NCI-H1417 (cell line): ENCODE measurements at regions not wholly inside any gene's neighbourhood (a gene's known extent, or its start where the extent isn't known, plus 50 kb on each side); places are given as distances from the start of the nearest gene placed in this dataset.
"Not testable (repeated sequence)": the region's sequence is repeated elsewhere in the genome, so short reads cannot be mapped to it uniquely, and the experiment has no call there.

Experiments
- DNase-seq, 3 experiments: peaks; one replicate each; lab custom pipeline; 2025; lab: John Stamatoyannopoulos, UW

- DNase-seq: peak in 2 of 3 experiments; percentile 46 to 90
These were observed 1541.0 kb downstream of the SLITRK5 start for GRCh38 chr13:89212186-89212585.

DNA sequence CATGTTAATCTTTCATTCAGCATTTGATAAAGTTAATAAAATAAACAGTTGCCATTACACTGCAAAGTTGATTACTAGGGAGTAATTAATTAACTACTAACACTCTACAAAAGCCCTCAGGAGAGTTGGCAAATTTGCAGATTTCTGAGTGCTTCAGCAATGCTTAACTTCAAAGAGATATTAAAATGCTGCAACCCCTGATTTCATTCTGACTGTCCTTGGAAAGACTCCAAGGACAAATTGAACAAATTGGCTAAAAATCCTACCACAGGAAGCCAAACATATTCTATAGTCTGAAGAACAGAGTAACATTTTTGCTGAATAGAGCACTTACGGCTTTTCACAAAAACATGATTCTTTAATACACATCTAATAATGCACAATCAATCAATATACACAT, 1543.0 kb downstream of the SLITRK5 start:
- no peak for DNase-seq

DNA sequence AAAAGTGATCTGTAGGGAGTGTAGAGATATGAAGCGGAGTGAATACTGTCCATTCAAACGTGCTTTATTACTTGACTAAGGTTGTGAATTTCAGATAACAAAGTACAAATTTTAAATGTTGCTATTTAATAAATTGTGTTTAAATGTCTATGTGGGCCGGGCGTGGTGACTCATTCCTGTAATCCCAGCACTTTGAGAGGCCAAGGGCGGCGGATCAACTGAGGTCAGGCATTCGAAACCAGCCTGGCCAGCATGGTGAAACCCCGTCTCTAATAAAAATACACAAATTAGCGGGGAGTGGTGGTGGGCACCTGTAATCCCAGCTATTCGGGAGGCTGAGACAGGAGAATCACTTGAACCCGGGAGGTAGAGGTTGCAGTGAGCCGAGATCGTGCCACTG, 1544.1 kb downstream of the SLITRK5 start:
- DNase-seq: not testable (repeated sequence)

DNA sequence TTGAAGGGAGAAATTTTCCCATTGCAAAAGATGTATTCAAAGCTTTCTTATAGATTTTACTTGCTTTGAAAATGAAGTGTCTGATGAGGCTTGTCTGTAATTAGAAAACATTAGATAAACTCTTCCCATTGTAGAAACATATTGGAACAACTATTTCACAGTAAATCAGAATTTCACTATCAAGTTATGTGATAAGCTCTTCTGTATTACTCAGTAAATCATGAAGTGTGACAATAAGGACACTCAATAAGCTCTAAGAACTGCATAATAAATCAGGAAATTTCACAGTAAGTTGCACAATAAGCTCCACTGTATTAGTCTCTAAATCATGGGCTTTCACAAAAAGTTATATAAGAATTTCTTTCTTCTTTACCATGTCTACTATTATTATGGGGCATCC, 1546.6 kb downstream of the SLITRK5 start:
- DNase-seq: no peak

GRCh38 chr13:89221557-89222158, 1550.5 kb downstream of the SLITRK5 start:
- DNase-seq: no peak

- DNase-seq: no peak
These were observed 1556.2 kb downstream of the SLITRK5 start for GRCh38 chr13:89227356-89227755.

GRCh38 chr13:89238496-89238895, 1567.3 kb downstream of the SLITRK5 start:
- no peak for DNase-seq

DNA sequence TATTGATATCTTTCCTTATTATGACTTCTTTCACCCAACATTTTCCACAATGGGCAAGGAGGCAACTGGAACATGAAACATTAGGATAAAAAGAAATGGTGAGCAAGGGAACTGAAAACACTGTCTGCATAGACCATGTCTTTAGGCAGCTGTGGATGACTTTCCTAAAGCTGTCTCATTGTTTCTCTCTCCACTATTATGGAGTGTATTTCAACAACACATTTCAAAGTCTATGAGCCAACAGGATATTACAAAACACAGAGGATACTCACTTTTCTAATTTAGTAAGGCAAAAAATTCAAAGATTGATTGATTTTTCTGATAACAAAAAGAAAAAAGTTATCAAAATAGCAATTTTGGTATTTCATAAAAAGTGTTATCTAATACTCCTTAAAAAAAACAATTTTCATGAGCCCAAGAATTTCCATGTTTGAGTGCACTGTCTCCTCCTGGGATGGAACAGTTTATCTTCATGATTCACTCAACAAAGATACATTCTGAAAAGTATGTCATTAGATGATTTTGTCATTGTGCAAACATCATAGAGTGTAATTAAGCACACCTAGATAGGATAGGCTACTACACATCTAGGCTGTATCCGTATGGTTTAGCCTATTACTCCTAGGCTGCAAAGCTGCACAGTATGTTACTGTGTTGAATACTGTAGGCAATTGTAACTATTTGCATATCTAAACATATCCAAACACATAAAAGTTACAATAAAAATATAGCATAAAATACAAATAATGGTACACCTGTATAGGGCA, 1568.4 kb downstream of the SLITRK5 start:
- no peak for DNase-seq

DNA sequence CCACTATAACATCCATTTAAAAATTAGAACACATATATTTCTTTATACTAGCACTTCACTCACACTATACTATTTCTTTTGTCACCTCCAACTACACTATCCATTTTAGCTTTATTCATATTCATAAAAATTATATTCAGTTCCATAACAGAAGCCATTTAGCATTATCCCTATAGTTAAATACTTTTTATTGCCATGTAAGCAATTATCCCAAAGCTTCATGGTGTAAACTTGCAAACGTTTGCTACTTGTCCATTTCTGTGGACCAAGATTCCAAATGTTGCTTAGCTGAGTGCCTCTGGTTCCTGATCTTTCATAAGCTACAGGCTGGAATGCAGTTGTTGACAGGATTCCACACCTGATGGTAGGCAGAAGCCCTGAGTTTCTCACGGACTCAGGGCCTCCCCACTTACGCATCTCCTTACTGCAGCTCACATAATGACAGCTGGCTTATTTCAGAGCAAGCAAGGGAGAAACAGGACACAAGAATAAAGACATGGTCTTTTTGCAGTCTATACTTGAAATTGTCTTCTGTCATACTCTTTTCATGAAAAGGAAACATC, 1584.8 kb downstream of the SLITRK5 start:
- DNase-seq: no peak

- no peak for DNase-seq
These were observed 1596.6 kb downstream of the SLITRK5 start for GRCh38 chr13:89267734-89268133.

- no peak for DNase-seq
These were observed 1598.6 kb downstream of the SLITRK5 start for GRCh38 chr13:89269737-89270136.

DNA sequence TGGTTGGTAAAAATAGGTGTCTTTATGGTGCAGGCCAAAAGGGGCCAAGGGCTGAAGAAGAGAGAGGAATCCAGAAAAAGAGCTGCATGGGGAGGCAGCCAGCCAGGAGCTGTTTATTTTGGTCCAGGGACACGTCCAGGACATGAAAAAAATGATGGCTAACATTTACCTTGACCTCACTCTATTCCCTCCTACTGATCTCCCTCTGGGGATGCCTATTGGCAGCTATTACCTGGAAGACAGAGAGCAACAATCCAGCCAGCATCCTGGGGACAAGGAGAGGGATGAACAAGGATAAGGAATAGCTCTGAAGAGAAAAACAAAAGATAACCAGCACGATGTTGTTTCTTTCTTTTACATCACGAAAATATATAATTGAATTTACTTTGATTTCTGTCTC, 1599.6 kb downstream of the SLITRK5 start:
- DNase-seq: no peak

DNA sequence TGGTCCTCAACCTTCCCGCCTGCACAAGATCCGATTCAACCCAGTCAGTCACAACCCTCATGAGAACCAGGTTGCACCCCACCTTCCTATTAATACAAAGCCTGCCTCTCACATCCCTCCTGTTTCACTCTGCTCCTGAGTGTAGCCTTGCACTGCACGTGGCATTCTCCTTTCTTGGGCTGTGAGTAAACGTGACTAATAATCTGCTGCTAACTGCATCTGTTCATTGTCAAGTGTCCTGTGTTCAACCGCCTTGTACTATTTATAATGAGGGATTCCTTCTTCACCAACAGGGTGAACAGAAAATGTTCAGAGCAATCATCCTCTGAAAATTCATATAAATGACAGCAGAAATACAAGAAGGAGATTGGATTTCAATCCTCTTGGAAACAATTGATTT, 1608.2 kb downstream of the SLITRK5 start:
- DNase-seq: no peak

DNA sequence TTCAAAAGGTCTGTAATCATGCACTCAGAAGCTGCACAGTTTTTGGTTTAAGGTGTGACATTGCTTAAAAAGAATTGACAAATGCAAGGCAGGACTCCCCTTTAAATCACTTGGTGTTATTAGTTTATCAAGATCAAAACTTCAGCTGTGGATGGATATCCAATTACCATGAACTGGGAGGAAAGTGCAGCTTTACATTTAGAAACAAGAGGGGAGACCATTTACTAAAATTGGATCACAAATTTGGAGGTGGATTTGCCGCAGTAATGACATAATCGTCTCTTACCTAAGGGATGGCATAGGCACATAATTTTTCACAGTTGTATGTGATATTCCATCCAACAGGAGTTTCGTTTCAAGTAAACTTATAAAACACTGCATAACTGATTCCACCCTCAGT, 1610.2 kb downstream of the SLITRK5 start:
- no peak for DNase-seq

DNA sequence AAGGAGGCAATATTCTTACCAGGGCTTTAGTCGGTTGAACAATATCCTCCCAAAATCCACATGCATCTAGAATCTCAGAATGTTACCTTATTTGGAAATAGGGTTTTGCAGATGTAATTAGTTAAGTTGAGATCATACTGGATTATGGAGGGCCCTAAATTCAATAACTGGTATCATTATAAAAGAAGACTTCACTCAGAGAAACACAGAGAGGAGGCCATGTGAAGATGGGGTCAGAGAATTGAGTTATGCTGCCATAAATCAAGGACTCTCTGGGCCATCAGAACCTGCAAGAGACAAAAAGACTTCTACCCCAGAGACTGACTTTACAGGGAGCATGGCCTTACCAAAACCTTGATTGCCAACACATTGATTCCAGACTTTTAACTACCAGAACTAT, 1611.1 kb downstream of the SLITRK5 start:
- no peak for DNase-seq

DNA sequence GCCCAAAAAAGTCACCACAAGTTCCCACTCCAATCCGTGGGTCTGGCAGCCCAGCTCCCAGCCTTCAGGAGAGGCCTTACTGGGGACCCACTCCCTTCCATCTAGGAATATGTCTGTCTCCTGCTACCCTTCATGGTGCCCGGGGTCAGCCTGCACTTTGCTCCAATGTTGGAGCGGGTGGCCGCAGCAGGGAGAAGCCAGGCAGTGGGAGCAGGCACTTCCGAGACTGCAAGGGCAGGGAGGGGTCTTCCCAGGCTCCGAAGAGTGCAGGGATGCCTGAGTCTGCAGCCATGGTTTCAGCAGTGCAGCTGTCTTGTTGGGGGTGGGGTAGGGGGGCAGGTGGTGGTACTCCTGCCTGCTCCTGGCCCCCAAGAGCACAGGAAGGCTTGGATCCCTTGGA, 1616.2 kb downstream of the SLITRK5 start:
- no peak for DNase-seq

GRCh38 chr13:89294115-89294867, 1623.1 kb downstream of the SLITRK5 start:
- DNase-seq: no peak

DNA sequence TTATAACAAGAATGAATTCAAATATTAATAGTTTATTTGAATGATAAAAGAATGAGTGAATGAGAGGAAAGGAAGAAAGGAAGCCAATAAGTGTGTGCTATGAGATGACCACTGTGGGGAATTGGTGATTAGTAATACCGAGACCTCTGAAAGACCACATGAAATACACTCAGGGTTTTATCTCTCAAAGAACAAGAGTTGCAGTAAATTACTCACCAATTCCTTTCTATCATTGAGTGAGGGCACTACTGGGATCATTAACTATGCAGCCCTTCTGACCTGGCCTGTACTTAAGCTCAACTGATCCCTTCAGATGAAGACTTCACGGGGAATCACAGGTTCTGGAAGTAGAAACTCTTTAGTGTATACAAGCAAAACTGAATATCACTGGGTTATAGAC, 1636.1 kb downstream of the SLITRK5 start:
- DNase-seq: no peak

GRCh38 chr13:89310943-89311672, 1639.9 kb downstream of the SLITRK5 start:
- DNase-seq: peak in 2 of 3 experiments; percentile 22 to 82

DNA sequence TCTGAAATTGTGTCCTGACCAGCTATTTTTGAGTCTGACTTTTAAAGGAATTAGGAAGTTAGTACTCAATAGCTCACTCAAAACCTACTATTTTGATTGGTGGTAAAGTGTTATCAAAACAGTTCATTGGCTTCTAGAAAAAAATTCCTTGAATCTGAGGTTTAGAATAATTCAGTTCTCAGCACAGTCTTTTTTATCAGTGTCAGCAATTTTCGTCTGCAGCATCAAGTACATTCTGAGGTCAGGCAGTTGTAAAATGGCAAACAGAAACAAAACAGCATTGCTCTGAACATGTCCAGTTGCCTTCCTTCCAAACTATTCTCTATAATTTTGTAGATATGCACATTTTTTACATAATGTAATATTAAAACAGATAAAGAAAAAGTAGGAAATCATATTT, 1644.1 kb downstream of the SLITRK5 start:
- DNase-seq: no peak

DNA sequence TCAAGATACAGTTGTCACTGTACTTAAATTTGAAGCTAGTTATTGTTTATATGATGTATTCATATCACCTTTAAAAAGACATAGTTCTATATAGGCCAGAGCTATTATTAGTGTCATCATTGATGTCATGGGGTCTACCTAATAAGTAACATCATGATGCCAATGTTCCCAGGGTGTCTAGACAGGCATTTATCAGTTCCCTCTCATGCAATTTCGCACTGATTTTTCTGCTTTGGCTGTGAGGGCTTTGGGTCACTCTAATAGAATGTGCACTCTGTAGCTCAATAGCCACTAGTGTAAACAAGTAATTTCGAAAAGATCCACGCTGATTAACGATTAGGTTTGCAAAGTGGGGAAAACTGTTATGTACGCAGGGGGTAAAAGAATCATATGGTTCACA, 1651.3 kb downstream of the SLITRK5 start:
- peak in 1 of 3 experiments; percentile 52 for DNase-seq

- no peak for DNase-seq
These were observed 1653.4 kb downstream of the SLITRK5 start for GRCh38 chr13:89324582-89324981.
